DMS 273 treated with DMSO at 0.1 percent for 48 hours (cell line): ENCODE measurements at regions not wholly inside any gene's neighbourhood (a gene's known extent, or its start where the extent isn't known, plus 50 kb on each side); places are given as distances from the start of the nearest gene placed in this dataset.
"Not testable (repeated sequence)": the region's sequence is repeated elsewhere in the genome, so short reads cannot be mapped to it uniquely, and the experiment has no call there.

Experiments
- DNase-seq: peaks from one replicate; lab custom pipeline; 2025; lab: John Stamatoyannopoulos, UW

DNA sequence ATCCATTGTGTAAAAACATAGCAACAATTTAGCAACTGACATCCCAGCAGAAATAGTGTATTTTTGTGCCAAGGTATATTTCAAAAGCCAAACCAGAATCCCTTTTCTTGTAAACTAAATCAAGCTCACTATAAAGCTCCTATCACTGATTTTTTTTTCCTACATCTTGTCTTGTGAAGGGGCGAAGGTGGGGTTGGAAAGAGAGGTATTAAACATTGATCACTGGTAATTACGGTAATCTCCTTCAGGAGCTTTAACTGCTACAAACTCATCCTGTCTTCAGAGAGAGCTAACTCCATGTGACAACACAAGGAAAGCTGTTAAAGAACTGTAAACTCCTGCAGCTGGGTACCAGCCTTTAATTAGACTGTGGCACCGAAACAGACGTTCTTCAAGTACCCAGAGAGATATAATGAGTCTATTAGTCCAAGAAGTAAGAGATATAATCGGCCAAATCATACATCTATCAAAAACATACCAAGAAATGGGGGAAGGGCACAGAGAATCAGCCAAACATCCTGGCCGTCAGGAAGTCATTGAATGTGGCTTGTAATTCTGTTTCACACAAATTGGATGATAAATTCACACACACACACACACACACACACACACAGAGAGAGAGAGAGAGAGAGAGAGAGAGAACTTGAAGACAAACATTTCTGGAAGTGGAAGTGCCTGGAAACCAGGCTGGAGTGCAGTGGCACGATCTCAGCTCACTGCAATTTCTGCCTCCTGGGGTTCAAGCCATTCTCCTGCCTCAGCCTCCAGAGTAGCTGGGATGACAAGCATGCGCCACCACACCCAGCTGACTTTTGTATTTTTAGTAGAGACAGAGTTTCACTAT, 111.9 kb upstream of the PPARGC1A start:
- DNase-seq: no peak

DNA sequence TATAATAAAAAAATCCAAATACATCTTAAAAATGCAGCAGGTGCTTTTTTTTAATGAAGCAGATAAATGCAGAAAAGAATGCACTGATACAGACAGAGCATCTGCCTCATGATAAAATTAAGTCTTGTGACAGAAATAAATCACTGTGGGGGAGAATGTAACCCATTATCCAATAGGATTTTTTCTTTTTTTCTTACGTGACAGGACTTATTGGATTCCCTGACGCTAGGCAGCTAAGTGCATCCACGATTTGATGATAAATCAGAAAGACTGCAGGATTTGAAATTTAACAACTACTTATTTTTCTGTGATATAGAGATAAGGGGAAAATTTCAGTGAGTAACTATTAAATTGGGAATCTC, 110.6 kb upstream of the PPARGC1A start:
- no peak for DNase-seq

DNA sequence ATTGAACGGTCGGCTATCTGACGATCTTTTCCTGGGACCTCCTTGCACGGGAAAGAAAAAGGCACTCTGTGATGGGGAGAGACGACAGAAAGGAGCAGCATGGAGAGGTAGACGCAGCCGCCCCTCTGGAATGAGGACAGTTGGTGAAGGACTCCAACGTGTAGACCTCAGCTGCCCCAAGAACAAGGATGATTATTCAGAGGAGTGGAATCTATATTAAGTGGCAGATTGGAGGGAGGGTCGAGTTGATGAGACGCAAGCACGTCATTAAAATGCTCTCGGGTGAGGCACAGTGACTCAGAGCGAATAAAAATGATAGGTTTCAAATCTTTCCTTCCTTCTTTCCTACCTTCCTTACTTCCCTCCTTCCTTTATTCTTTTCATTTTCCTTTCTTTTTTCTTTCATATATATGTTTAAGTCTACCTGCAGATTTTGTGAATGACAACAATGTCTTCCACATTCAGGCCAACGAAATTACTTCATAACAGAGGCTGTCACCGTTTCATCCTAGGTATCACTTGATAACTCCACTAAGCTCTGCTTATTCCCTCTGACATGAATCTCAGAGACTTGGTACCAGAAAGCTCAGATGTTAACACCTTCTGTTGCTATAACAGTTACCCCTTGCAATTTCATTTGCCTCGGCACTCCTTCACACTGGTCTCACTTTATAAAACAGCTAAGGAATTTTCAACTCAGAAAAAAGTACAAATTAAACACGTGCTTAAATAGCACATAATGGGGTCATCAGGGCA, 110.0 kb upstream of the PPARGC1A start:
- no peak for DNase-seq

DNA sequence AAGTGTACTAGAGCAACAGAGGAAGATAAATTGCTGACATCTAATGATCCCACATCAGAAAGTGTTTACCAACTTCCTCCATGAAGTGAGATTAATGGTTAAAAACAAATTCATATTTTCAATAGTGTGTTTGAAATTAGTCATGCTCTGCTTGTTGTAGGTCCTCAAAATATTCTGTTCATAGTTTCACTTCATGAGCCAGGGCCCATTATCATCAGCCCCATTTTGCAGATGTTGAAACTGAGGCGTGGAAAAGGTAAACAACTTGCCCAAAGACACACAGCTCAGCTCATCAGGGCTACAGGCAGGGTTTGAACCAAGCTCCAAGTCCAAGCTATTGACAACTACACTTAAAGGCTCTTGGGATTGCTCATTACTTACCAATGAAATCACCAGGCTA, 103.5 kb upstream of the PPARGC1A start:
- DNase-seq: no peak

DNA sequence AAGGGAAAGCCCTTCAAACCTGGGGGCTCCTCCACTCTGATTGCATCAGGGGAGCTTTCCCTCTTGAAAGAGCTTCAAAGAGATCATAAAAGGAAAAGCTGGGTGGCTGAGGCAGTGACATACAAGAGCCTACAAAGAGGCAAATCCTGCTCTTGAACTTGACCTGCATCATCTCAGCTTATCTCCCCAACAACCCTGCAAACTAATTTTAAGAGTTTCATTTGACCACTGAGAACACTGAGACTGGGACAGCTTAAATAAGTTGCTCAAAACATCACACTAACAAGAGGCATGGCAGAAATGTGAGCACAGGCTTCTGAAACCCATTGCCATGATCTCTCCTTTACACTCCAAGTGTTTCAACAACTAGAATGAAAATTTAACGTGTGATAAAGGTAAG, 101.6 kb upstream of the PPARGC1A start:
- DNase-seq: no peak

DNA sequence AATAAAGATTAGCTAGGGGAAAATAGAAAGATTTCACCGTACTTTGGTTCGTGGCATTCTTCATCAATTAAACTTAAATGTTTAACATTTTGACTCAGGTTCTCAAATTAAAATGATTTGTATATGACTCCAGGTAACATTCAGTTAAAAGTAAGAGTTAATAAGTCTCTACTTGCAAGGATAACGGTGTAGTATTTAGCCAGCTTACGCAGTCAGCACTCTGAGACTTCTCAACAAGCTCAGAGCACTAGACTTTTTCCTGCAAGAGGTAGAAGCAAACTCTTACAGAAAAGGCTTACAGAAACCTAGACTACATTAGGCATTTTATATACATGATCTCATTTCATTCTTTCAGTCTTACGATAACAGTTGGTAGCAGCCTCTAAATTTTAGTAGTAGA, 96.4 kb upstream of the PPARGC1A start:
- DNase-seq: no peak

DNA sequence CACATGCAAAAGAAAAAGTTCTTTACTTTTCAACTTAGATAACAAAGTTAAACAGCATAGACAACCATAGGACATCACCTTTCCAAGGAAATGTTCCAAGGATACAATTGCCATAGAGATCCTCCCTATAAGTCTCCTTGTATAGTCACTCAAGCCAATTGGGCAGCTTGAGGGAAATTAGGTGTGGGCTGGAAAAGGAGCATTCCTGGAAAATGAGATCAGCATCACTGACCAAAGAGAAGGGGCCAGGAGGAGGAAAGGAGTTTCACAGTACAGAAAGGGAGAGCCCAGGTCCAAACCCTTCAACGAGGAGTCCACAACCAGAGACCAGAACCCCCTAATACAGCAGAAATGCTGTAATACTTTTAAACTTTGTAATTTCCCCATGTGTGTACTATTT, 91.5 kb upstream of the PPARGC1A start:
- DNase-seq: no peak

DNA sequence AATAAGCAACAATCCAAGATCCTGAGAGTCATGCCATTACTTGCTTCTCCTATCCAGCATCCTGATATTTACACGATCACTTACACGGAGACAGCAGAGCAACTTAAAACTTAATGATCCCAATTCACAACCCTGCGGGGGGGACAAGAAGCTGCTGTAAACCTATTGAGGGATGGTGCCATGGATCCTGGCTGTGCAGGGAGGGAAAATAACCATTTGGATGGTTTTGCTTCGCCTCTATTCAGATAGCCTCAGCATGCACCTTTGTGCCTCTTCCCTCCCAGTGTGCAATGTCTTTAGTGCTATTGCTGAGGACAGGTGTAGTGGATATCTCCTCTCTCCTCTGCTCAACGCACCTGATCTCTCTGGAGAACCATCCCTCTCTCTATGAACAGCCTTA, 89.7 kb upstream of the PPARGC1A start:
- DNase-seq: no peak

DNA sequence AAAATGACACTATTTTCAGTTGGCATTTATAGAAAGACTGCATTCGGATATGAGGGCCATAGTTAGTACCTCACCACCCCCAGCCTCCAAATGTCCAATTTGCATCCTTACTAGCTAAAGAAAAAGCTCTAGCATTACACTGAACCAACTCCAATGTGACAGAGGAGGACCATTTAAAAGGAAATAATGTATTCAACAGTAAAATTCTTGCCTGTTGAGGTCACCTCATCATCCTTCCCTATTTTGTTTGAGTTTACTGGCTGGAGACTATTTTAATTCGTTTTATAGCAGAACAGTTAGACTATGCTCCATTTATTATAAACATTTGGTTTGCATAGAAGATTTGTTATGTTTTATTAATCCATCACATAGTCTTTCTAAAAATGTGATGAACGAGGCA, 88.2 kb upstream of the PPARGC1A start:
- no peak for DNase-seq

DNA sequence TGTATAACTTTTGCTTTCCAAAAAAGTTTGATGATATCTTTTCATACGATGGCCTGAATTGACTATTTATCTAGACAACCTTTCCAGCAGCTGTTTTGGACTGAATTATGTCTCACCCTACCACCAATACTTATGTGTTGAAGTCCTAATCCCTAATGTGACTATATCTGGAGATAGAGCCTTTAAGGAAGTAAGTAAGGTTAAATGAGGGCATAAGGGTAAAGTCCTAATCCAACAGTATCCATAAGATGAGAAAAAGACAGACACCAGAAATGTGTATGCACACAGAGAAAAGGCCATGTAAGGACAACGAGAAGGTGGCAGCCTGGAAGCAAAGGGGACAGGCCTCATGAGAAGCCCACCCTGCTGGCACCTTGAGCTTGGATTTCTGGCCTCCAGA, 86.6 kb upstream of the PPARGC1A start:
- DNase-seq: no peak

DNA sequence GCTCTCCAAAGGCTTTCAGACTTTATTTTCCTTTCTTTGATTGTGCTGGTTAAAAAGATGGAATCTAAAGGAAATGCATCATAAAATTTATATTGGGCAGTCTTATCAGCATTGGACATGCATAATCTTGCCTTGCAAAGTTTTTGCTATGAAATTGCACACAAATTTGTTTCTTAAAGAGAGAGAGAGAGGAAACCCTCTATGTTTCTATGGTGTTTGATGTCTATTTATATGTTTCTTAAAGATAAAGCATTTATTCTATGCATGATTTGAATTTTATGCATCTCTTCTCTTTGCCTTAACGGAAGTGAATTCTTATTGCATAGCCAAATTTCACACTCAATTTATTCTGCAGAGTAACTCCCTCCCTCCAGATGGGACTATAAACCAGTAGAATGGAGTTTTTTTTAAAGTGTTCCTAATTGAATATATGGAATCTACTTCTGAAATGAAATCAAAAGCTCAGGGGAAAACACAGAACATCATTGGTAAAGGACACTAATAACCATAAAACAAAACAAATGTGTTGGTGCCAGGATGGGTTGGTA, 83.5 kb upstream of the PPARGC1A start:
- DNase-seq: no peak

DNA sequence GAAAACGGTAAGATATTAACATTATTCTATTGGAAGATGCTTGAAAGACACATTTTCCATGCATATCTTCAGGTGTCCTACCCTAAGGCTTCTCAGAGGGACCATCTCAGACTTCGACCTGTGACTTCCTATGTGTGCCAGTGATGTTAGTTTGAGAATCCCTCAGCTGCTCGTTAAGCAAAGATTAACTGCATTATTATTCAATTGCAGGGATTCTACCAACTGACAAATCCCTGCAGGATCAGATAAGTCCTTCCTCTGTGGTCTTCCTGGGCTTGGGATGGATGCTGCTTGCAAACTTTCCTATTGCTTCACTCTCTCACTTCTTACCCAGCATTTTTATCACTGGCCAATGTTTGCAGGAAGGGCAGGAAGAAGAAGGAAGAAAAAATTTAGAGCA, 83.0 kb upstream of the PPARGC1A start:
- no peak for DNase-seq

DNA sequence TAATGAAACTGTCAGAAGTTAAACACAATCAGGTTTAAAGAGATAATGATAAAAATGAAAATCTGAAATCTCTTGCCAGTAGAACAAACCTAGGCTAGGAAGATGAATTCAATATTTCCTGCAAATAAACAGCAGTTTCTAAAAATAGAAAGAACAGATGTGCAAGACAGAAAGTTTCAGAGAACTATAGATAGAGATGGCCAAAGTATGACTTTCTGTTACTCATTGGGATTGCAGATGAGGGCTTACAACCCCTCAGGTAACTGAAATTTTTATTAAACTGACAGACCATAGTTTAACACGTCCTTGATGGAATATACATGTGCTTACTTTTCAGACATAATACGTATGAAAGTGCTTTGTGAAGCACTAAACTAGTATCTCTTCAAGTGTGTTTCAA, 82.3 kb upstream of the PPARGC1A start:
- no peak for DNase-seq

DNA sequence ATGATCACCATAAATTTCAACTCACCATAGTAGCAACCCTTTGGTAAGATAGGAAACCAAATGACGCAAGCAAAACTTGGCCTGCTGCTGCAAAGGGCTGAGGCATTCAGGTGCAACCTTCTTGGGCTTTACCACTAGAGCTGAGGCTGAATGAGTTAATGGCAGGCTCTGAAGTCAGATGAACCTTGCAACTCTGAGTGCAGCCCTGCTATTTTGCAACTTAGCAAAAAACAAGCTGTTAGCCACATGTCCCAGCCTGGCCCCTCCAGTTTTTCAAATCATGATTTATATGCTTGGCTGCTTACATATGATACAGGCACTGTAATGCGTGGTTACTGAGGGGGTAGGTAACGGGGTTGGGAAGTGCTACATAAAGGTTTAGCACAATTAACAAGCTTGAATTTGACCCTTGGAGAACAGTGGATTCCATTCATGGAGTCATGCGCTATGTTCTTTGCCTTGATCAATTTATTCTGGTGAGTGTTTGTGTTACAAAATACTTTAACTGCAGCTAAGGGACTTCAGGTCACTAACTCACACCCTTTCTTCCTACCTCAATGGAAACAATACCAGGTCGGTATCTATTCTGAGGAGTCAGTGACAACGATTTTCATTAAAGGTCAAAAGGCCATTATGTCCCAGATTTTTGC, 80.5 kb upstream of the PPARGC1A start:
- DNase-seq: no peak

DNA sequence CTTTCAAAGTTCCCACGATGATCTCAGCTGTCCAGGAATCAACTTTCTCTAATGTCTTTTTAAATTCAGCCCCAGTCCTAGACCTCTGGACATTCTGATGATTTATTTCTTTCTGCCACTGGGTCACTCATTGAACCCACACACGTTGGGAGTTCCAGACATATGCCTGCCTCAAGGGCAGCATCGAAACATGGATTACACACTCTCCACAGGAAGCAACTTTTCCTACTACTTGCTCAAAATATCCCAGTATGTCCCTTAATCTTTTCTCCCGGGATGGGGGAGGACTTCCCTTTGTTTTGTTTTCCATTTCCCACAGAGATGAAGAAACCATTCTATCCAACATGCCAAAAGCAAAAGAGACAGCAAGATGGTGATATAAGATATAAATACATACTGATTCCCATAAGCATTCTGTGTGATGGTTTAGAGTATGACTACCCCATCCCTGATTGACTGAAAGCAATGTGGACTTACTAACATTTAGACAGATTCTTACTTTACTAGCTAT, 79.8 kb upstream of the PPARGC1A start:
- DNase-seq: no peak

DNA sequence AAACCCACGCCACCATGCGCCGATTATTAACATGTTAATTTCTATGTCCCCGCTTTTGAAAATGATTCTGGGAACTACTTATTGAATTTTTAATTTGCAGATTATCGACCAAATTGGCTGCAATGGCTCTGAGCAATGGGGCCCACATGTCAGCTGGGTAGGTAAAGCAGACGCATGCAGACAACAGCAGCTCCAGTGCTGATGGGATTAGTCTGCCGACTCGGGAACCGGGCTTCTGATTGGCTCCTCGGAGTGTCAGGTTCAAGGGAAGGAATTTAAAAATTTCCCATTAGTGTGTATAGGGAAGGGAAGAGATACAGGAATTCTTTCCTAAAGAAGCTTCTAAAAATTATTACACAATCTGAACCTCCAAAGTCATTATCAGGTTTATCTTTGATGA, 77.4 kb upstream of the PPARGC1A start:
- DNase-seq: no peak

DNA sequence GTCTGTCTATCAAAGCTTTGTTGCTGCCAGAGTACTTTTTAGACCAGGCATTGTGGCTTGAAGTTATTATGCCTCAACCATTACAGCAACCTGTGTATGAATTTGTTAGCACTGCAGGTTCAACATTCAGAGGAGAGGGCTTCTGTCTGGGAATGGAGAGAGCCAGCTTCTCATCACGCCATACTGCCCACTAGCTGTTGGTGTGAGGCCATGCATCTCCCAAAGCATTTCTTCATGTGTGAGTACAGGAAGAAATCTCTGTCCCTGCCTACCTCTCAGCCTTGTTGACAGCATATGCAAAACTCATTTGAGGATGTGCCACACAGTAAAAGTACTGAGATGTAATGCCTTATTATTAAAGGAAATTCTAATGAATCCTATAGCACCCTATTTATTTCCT, 76.9 kb upstream of the PPARGC1A start:
- no peak for DNase-seq

DNA sequence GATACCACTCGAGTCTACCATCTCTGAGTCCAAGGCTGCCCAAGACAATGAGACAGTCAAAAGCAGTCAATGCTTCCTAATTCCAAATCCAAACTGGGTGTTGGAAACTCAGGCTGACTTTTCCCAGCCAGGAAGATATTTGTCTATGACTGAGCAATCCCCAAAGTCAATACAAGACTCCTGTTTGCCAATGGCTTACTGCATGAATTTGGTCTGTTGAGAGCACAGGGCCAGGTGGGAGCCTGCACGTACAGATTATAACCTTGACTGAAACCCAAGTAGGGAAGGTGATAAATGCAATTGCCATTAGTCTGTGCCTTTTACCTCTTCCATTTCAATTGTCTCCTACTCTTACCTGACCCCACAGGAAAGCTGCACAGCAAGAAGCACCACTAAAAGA, 72.6 kb upstream of the PPARGC1A start:
- DNase-seq: no peak

DNA sequence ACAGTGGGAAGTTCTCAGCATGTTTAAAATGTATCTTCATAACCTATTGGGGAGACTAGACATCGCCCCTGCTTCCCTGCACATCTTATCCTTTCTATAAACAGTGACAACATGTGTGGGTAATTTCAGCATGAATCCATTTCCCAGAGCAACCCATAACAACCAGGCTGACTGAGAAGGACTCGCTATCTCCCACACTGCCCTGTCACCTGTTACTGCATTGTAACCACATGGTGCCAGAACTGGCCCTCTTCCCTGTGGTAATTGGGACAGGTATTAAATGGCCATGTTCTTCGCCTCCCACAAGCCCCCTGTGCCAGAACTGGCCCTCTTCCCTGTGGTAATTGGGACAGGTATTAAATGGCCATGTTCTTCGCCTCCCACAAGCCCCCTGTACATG, 71.5 kb upstream of the PPARGC1A start:
- not testable (repeated sequence) for DNase-seq

DNA sequence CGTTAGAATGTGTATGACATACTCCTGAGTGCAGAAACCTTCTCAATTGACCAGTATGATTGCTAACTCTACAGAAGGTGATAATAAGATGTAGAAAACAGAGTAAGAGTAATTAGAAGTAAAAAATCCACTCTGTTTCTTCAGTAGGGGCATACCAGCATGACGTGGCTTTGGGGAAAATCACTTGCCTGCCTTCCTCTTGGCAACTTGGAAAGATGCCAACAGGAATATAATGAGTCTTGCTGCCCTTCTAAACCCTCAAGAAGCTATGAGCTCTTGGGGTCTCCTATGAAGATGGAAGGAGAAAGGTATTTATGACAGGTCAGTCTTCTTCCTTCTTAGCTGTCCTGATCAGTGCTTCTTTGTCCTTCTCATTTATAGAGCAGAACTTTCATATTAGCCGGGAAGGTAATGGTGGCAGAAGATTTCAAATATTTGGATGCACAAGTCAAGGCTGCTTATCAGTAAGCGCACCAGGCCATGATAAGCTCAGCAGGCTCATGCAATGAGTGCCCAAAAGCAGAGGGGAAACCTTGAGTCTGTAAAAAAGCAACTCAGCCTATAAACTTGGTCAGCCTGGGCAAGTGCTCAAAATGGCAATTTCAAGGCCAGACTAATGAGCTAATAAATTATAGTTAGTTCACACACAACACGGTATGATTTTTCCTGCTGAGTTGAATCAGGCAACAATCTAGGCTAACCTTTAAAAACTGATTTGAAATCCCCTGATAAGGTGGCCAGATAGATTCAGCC, 69.7 kb upstream of the PPARGC1A start:
- no peak for DNase-seq

DNA sequence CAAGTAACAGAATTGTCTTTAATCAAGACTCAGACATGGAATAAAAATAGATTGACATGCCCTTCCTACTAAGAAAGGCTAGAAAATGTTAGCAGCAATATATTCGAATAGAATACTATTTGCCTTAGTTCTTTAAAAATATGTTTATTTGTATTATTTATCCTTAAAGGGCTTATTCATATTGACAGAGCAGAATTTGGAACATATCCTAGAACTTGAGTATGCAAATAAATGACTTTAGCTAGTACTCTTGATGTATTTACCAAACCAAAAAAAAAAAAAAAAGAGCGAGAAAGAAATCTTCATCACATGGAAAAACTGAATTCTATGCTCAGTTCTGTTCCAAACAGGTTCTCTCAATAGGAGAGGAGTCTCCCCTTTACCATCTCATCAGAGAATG, 68.9 kb upstream of the PPARGC1A start:
- no peak for DNase-seq

DNA sequence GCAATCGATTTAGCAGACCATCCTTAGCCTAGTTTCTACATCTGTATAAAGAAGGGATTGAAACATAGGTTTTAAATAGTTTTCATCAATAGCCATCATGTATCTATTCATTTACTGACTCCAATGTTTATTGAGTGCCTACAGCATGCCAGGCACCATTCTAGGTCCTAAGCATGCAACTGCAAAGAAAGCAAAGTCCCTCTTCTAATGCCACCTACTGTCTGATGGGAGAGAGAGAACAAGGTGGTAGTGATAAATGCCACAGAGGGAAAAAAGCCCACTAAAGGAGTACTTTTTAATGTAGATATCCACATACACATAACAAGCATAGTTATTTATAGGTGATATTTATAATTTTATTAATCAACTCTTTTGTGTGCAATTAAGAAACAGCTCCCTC, 67.6 kb upstream of the PPARGC1A start:
- DNase-seq: no peak
